B cell (primary cell): ENCODE measurements at regions not wholly inside any gene's neighbourhood (a gene's known extent, or its start where the extent isn't known, plus 50 kb on each side); places are given as distances from the start of the nearest gene placed in this dataset.

ENCODE experiments used
- EZH2 ChIP-seq: IDR thresholded peaks from 2 replicates; pipeline ENCODE4 v1.6.1; 2012; ENCODE audit warnings: borderline replicate concordance, low read depth, mild to moderate bottlenecking, moderate library complexity, low read length; ENCODE audit not compliant: insufficient read depth, poor library complexity, severe bottlenecking
- TF ChIP-seq, protein P1 (sequence below): fragments of 200-600 bp; IDR thresholded peaks from one replicate; pipeline ENCODE4 v1.8.0; 2022; ENCODE audit warnings: antibody characterized with exemption, mild to moderate bottlenecking

- TF ChIP-seq, protein P1, sequence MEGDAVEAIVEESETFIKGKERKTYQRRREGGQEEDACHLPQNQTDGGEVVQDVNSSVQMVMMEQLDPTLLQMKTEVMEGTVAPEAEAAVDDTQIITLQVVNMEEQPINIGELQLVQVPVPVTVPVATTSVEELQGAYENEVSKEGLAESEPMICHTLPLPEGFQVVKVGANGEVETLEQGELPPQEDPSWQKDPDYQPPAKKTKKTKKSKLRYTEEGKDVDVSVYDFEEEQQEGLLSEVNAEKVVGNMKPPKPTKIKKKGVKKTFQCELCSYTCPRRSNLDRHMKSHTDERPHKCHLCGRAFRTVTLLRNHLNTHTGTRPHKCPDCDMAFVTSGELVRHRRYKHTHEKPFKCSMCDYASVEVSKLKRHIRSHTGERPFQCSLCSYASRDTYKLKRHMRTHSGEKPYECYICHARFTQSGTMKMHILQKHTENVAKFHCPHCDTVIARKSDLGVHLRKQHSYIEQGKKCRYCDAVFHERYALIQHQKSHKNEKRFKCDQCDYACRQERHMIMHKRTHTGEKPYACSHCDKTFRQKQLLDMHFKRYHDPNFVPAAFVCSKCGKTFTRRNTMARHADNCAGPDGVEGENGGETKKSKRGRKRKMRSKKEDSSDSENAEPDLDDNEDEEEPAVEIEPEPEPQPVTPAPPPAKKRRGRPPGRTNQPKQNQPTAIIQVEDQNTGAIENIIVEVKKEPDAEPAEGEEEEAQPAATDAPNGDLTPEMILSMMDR = no peak
- no peak for TF ChIP-seq EZH2
Measured at GRCh38 chr9:78778861-78779374, 482.0 kb downstream of the PSAT1 start.
